Activated T-cell treated with anti-CD3 and anti-CD28 coated beads, Interleukin-2, amount 50 U/mL, for 24 hours (primary cell): ENCODE measurements at regions not wholly inside any gene's neighbourhood (a gene's known extent, or its start where the extent isn't known, plus 50 kb on each side); places are given as distances from the start of the nearest gene placed in this dataset.

Experiments used
- DNase-seq: peaks from one replicate; pipeline ENCODE4 v3.0.0-alpha.2; 2020
- H3K27ac Mint-ChIP-seq: 2 replicates; pipeline ENCODE4 v1.8.0; 2020; ENCODE audit warnings: mild to moderate bottlenecking, mixed read lengths
- H3K27me3 Mint-ChIP-seq: 2 replicates; pipeline ENCODE4 v1.8.0; 2020; ENCODE audit warnings: mixed read lengths
- H3K36me3 Mint-ChIP-seq: 2 replicates; pipeline ENCODE4 v1.8.0; 2020; ENCODE audit warnings: low read depth, mixed read lengths
- H3K4me1 Mint-ChIP-seq: 2 replicates; pipeline ENCODE4 v1.8.0; 2020; ENCODE audit warnings: low read depth, mixed read lengths
- H3K4me3 Mint-ChIP-seq: 2 replicates; pipeline ENCODE4 v1.8.0; 2020; ENCODE audit warnings: mild to moderate bottlenecking, moderate library complexity, mixed read lengths
- H3K9me3 Mint-ChIP-seq: 2 replicates; pipeline ENCODE4 v1.8.0; 2020; ENCODE audit warnings: mixed read lengths

DNA sequence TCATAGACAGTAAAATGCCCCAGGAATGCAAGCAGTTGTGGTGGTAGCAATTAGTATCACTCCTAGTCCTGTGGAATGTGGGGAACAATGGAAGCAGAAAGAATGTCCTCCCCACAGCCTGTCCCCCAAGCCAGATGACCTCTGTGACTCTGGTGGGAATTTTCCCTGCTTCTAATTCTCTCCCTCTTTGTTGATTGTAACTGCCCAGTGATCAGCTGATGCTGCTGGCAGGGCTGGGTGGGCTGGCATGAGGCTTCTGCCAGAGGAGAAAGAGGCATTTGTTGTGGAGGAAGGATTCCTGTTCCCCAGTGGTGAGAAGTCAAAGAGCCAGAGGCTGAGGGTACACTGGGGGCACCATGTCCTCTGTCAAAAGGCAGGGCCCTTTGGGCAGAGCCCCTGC is 116.7 kb upstream of the NCAM1 start:
- no peak for DNase-seq
- H3K9me3 Mint-ChIP-seq, result peaks cover 3% of the 10 kb centered on the region
- H3K36me3 Mint-ChIP-seq, result no peaks in the 10 kb centered on the region
- H3K4me3 Mint-ChIP-seq, result no peak overlapping the region
- peaks cover 3% of the 10 kb centered on the region for H3K27me3 Mint-ChIP-seq
- no peak overlapping the region for H3K27ac Mint-ChIP-seq
- H3K4me1 Mint-ChIP-seq, result no peaks in the 10 kb centered on the region

DNA sequence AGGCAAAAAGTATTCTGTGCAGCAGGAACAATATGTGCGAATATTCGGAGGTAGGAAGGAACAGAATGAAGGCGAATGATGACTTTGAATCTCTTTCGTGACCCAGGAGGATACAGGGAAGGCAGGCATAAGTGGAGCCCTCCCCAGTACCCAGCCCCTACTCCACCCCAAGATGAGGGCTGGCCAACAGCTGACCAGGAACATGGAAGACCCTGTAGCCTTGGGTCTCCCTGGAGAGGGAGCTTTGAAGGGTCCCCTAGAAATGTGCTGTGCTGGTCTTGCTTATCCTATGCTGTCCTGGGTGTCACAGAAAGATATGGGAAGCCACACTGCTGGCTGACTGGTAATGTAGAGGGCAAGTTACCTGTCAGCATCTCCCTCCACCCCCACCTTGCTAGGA is 113.7 kb upstream of the NCAM1 start:
- no peaks in the 10 kb centered on the region for H3K36me3 Mint-ChIP-seq
- H3K4me3 Mint-ChIP-seq, result no peak overlapping the region
- peaks cover 3% of the 10 kb centered on the region for H3K9me3 Mint-ChIP-seq
- H3K27ac Mint-ChIP-seq, result no peak overlapping the region
- DNase-seq, result no peak
- H3K4me1 Mint-ChIP-seq, result no peaks in the 10 kb centered on the region
- H3K27me3 Mint-ChIP-seq, result peaks cover 7% of the 10 kb centered on the region

DNA sequence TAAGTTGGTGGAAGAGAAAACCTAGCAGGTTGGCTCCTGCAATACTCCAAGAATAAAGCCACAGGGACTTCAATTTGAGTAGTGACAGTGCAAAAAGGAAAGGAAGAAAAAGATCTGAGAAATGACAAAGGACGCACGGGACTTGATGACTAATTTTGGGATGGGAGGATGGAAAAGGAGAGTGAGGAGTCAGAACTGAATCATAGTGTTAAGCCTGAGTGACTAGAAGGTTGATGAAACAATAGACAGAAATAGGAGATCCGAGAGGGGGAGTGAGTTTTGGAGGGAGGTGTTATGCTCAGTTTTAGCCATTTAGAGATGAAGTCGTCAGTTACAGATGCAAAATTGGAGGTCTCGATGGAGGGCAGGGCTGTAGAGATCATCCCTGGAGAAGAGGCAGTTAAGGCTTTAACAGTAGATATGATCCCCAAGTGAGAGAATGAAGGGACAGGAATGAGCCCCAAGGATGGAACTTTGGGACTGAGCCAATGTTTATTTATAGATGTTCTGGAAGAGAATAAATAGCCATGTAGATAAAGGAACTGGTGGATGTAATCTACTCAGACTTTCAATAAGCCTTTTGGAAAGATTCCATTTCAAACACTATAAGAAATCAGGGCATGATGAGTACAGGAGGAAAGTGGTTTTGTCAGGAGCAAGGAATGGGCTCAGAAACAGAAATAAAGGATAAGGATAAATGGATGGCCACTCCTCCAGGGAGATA is 108.9 kb upstream of the NCAM1 start:
- Mint-ChIP-seq H3K27me3 (peaks cover 12% of the 10 kb centered on the region), H3K9me3 (peaks cover 3% of the 10 kb centered on the region), H3K4me1 (no peaks in the 10 kb centered on the region), H3K4me3 (no peak overlapping the region), H3K36me3 (no peaks in the 10 kb centered on the region), H3K27ac (no peak overlapping the region)
- no peak for DNase-seq

DNA sequence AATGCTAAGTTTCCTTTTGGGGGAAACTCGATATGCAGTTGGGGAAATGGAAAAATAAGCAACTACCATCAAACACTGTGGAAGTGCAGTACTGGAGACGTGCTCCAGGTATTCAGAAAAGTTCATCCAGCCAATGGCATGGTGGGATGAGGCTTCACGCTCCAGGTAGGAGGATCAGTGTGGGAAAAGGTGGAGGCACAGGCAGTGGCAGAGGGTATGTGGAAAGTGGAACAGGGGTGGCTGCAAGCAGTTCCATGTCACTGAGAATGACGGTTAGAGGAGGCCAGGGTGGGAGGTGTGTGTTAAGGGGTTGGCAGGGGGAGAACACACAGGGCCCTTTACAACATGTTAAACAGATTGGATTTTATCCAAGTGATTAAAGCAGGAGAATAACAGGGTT is 105.1 kb upstream of the NCAM1 start:
- H3K27ac Mint-ChIP-seq, result no peak overlapping the region
- no peaks in the 10 kb centered on the region for H3K4me1 Mint-ChIP-seq
- peaks cover 9% of the 10 kb centered on the region for H3K9me3 Mint-ChIP-seq
- no peak for DNase-seq
- no peak overlapping the region for H3K4me3 Mint-ChIP-seq
- H3K27me3 Mint-ChIP-seq, result peaks cover 12% of the 10 kb centered on the region
- H3K36me3 Mint-ChIP-seq, result no peaks in the 10 kb centered on the region

DNA sequence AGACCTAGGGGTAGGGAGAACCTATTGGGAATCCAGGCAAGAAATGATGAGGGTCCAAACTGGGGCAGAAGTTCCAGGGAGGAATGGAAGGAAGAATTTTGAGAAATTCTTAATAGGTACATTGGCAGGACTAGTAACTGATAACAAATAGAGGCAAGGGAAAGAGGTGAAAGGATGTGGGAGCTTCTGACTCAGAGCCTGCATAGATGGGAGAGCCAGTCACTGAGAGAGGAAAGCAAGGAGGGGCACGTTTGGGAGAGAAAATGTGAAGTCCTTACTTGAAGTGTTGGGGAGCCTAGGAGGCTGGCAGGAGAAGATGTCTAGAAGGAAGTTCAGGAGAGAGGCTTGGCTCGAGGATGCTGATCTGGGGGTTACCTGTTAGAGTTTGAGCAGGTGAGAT is 104.6 kb upstream of the NCAM1 start:
- Mint-ChIP-seq H3K36me3 (no peaks in the 10 kb centered on the region), H3K9me3 (peaks cover 9% of the 10 kb centered on the region), H3K4me1 (no peaks in the 10 kb centered on the region), H3K27me3 (peaks cover 12% of the 10 kb centered on the region), H3K27ac (no peak overlapping the region), H3K4me3 (no peak overlapping the region)
- no peak for DNase-seq

DNA sequence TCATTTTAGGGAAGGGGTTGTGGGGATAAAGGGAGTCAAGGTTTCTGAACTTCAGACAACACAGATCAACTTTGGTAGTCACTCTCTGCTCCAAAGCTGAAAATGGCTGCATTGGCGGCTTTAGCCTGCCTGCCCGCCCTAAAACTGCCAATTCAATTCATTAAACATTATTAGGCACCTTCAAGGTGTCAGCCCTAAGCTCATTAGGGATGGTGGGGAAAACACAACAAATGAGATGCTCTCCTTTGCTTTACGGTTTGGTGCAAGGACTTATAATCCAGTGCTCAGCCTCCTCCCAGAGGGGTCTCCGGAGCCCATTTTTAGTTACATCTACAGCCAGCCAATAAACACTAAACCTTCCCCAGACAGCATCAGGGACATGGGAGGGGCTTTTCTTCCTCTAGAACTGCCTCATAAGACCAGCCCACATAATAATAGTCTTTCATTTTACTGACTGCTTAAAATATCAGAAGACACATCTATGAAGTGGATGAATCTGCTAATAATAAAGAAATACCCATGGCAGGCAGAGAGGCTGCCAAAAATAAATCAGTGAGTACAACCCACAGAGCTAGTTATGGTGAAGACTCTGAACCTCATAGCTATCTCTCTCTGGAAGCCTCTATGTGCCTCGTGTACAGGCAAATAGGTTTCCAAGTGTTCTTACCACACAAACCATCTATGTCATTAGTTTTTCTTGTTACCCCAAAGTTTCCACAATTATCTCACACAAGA is 102.8 kb upstream of the NCAM1 start:
- Mint-ChIP-seq H3K27ac (no peak overlapping the region), H3K27me3 (peaks cover 3% of the 10 kb centered on the region), H3K9me3 (peaks cover 23% of the 10 kb centered on the region), H3K36me3 (no peaks in the 10 kb centered on the region), H3K4me3 (no peak overlapping the region), H3K4me1 (no peaks in the 10 kb centered on the region)
- DNase-seq, result no peak

DNA sequence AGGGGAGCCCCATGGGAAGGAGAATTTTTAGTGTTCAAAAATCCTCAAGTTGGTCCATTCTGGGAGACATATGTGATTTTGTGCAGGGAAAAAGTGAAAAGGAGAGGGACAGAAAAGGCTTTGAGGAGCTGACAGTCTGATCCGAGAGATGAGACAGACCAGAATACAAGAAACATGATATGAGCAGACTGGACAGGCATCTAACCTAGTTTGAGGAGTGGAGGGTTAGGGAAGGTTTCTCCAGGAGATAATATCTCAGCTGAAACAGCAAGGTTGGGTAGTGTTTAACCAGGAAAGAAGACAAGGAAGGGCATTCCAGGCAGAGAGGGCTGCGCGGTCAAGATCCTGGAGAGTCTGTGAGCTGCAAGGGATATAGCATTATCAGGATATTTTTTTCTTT is 101.4 kb upstream of the NCAM1 start:
- Mint-ChIP-seq H3K4me3 (no peak overlapping the region), H3K27me3 (peaks cover 3% of the 10 kb centered on the region), H3K27ac (no peak overlapping the region), H3K36me3 (no peaks in the 10 kb centered on the region), H3K9me3 (peaks cover 23% of the 10 kb centered on the region), H3K4me1 (no peaks in the 10 kb centered on the region)
- DNase-seq, result no peak

DNA sequence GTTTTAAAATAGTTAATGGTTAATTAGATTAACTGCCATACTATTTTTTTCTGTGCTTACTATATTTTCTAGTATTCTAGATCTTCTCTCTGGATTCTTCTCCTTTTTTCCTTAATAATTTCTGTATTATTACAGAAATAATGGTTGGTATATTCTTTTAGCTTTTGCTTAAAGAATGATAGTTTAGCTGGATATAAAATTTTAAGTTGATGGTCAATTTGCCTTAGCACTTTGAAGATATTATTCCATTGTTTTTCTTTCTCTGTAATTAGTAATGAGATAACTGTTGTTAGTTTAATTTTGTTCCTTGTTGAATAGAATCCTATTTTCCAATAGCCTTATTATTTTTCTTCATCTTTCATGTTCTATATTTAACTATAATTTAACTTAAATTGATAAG is 99.9 kb upstream of the NCAM1 start:
- Mint-ChIP-seq H3K27ac (no peak overlapping the region), H3K27me3 (no peaks in the 10 kb centered on the region)

DNA sequence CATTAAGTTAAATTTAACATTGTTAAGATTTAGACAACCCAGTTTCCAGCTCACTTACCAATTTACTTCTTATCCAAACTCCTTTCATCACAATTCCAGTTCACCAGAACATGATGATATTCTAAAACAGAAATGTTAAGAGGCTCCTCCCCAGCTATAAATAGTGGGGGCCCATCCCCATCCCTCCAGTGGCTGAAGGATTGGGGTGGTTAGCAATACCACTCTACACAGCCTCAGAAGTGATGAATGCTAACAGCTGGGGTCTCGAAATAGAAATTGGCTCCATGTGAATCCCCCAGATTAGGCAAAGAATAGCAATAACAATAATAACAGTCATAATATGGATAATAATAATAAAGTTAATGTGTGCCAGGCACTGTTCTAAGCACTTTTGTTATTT is 97.9 kb upstream of the NCAM1 start:
- DNase-seq, result no peak
- Mint-ChIP-seq H3K4me1 (no peaks in the 10 kb centered on the region), H3K36me3 (no peaks in the 10 kb centered on the region), H3K4me3 (no peak overlapping the region), H3K9me3 (peaks cover 23% of the 10 kb centered on the region), H3K27ac (no peak overlapping the region), H3K27me3 (no peaks in the 10 kb centered on the region)

More for the DNA sequence above, 99.9 kb upstream of the NCAM1 start:
- no peaks in the 10 kb centered on the region for H3K36me3 Mint-ChIP-seq
- DNase-seq, result no peak
- no peak overlapping the region for H3K4me3 Mint-ChIP-seq
- H3K9me3 Mint-ChIP-seq, result peaks cover 23% of the 10 kb centered on the region
- no peaks in the 10 kb centered on the region for H3K4me1 Mint-ChIP-seq

DNA sequence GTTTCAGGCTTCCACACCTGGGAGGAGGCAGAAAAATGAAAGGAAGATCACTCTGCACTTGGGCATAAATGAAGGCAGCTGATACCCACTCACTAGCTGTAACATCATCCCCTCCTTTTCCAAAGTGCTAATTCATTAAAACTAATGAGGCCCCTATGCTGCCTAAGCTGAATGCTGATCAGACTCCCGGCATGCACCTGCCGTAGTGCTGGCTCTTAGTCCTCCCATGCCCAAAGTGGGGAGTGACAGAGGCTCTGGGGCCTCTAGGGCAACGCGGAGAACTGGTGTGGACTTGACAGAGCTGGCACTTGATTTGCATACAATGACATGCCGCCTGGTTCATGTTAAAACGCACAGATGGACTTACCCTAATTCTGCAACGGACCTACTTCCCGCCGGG is 96.5 kb upstream of the NCAM1 start:
- Mint-ChIP-seq H3K27ac (no peak overlapping the region), H3K4me3 (no peak overlapping the region), H3K4me1 (no peaks in the 10 kb centered on the region), H3K36me3 (no peaks in the 10 kb centered on the region), H3K9me3 (peaks cover 19% of the 10 kb centered on the region), H3K27me3 (no peaks in the 10 kb centered on the region)
- DNase-seq, result no peak

DNA sequence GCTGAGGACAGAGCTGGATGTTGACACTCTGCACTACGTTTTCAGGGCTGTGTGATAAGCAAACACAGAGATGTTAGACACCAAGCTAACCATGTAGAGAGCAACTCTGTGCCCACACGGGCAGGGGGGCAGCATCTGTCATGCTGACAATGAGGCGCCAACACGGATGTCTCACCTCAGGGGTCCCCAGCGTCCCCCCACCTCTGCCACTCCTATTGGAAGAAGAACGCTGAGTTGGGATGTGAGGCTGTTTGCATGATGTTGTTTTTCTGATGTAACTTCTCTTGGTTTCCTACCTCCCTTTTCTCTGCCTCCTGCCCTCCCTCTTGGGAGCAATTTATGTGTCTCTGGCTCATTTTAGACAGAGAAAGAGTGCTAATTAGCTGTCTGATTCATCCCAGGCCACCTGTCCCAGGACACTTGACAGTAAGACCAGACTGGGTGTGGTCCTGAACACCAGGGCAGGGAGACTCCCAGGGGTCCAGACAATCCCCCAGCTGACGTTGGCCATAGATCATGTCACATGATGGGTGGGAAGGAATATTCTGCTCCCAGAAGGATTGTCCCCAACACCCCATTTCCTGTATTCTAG is 89.2 kb upstream of the NCAM1 start:
- DNase-seq, result no peak
- H3K27ac Mint-ChIP-seq, result no peak overlapping the region
- H3K4me1 Mint-ChIP-seq, result no peaks in the 10 kb centered on the region
- no peak overlapping the region for H3K4me3 Mint-ChIP-seq
- peaks cover 9% of the 10 kb centered on the region for H3K27me3 Mint-ChIP-seq
- H3K36me3 Mint-ChIP-seq, result no peaks in the 10 kb centered on the region
- no peaks in the 10 kb centered on the region for H3K9me3 Mint-ChIP-seq

DNA sequence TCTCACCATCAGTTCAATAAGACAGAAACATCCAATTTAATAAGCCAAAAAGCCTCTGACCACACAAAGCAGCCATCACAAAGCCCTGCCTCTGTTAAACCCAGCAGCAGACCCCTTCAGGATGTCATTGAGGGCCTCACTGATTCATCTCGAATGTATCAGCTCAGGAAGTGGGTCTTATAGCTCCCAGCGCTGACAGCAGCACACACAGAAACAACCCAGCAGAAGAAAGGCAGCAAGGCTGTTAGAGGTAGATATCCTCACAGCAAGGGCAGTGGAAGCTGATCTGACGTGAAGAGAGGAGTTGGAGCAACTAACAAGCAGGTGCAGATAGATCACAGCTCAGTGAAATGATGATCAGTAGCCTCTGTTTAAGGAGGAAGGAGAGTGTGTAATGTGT is 86.2 kb upstream of the NCAM1 start:
- peaks cover 9% of the 10 kb centered on the region for H3K27me3 Mint-ChIP-seq
- no peak overlapping the region for H3K4me3 Mint-ChIP-seq
- no peaks in the 10 kb centered on the region for H3K9me3 Mint-ChIP-seq
- no peak overlapping the region for H3K27ac Mint-ChIP-seq
- DNase-seq, result no peak
- no peaks in the 10 kb centered on the region for H3K4me1 Mint-ChIP-seq
- H3K36me3 Mint-ChIP-seq, result no peaks in the 10 kb centered on the region

DNA sequence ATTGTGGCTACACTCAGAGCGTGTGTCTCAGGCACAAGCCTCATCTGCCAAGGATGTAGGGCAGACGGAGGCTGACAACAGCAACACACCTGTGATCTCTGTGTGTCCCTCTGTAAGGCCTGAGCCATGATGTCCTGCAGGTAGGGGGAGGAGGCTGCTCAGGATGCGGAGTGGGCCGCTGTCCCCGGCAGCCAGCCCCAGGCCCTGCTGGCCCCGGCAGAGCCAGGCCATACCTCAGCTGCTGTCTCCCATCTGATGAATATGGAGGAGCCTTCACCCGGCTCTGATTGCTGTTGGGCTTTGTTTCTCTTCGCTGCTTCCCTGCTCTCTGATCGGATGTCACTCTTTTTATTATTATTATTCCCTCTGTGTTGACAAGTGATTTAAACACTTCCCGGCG is 83.6 kb upstream of the NCAM1 start:
- H3K4me3 Mint-ChIP-seq, result no peak overlapping the region
- no peak for DNase-seq
- H3K9me3 Mint-ChIP-seq, result no peaks in the 10 kb centered on the region
- peaks cover 10% of the 10 kb centered on the region for H3K27me3 Mint-ChIP-seq
- H3K36me3 Mint-ChIP-seq, result no peaks in the 10 kb centered on the region
- H3K4me1 Mint-ChIP-seq, result no peaks in the 10 kb centered on the region
- H3K27ac Mint-ChIP-seq, result no peak overlapping the region

DNA sequence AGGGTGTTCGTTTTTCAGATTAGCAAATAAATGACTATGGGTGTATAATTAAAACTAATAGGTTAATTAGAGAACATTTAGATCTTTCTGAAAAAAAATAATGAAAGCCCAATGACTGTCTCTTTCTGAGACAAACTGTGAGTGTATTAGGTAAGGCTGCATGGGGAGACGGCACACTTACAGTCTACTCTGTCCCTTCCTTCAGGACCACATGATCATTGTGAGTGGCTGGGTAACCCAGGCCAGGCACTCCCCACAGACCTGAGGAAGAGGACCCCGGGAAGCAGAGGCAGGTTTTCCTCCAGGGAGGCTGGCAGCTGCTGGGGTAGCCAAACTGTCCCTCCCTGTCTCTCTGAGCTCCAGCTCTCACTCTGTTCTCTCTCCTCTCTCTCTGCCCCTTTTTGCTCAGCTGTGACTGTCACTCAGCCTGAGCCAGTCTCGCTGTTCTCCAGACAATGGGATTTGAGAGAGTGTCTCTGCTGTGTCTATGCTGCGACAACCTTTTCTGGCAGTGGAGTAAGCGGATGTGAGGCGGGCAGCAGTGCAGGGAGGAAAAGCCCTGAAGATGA is 83.1 kb upstream of the NCAM1 start:
- Mint-ChIP-seq H3K9me3 (no peaks in the 10 kb centered on the region), H3K4me1 (no peaks in the 10 kb centered on the region), H3K27me3 (peaks cover 7% of the 10 kb centered on the region), H3K27ac (no peak overlapping the region), H3K4me3 (no peak overlapping the region), H3K36me3 (no peaks in the 10 kb centered on the region)
- DNase-seq, result no peak

DNA sequence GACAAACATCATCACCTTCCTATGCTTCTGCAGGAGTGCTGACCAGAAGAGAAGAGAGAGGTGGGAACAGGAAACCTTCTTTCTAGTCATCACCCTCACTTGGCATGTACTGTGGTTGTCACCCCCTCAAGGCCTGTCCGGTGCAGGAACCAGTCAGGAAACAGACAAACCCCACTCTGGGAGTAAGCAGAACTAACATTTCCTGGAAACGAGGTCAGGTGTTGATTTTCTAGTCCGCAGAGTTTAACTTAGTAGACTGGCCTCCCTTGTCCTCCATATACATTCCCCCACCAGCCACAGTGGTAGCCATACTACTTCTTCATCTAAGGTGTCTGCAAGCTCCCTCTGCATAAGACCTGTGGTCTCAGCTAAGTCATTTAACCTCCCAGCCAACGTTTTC is 80.7 kb upstream of the NCAM1 start:
- H3K27ac Mint-ChIP-seq, result no peak overlapping the region
- no peaks in the 10 kb centered on the region for H3K4me1 Mint-ChIP-seq
- DNase-seq, result no peak
- H3K9me3 Mint-ChIP-seq, result no peaks in the 10 kb centered on the region
- no peaks in the 10 kb centered on the region for H3K36me3 Mint-ChIP-seq
- peaks cover 7% of the 10 kb centered on the region for H3K27me3 Mint-ChIP-seq
- H3K4me3 Mint-ChIP-seq, result no peak overlapping the region
